ENCODE measurements at regions not wholly inside any gene's neighbourhood (a gene's known extent, or its start where the extent isn't known, plus 50 kb on each side); places are given as distances from the start of the nearest gene placed in this dataset.

- Mint-ChIP-seq H3K9me3 (no peaks in the 10 kb centered on the region), H3K27ac (no peak overlapping the region), H3K36me3 (ENCODE audit: low read depth) (no peaks in the 10 kb centered on the region), H3K27me3 (ENCODE audit: insufficient read depth, low read depth, poor library complexity) (no peaks in the 10 kb centered on the region), H3K4me1 (peaks cover 21% of the 10 kb centered on the region), H3K4me3 (no peak overlapping the region)
- H3F3A ChIP-seq (replicated peaks; ENCODE audit: low read depth) = no peaks in the 10 kb centered on the region
- peaks cover 8% of the 10 kb centered on the region for H3K4me1 ChIP-seq (ENCODE audit: insufficient read depth)
- no peak overlapping the region for H2AFZ ChIP-seq
- H3K27ac ChIP-seq (ENCODE audit: low read depth) = no peak overlapping the region
- H3K9me2 ChIP-seq (ENCODE audit: insufficient read depth) = no peaks in the 10 kb centered on the region
- H4K20me1 ChIP-seq (replicated peaks; ENCODE audit: insufficient read depth) = no peaks in the 10 kb centered on the region
- no peaks in the 10 kb centered on the region for H3K36me3 ChIP-seq (ENCODE audit: insufficient read depth)
- no peaks in the 10 kb centered on the region for H3K27me3 ChIP-seq (ENCODE audit: insufficient read depth)
- H3K4me3 ChIP-seq = no peak overlapping the region
- DNase-seq (ENCODE audit: low spot score) = no peak
- TF ChIP-seq STAT1 (IDR thresholded peaks at IDR 0.05; ENCODE audit: unreplicated experiment) (no peak), ETS1 (IDR thresholded peaks at IDR 0.05) (no peak), CREB1 (CRISPR knock-in tag; IDR thresholded peaks at IDR 0.05; ENCODE audit: low read depth) (no peak), EZH2 (IDR thresholded peaks at IDR 0.05; ENCODE audit: low read depth, unreplicated experiment) (no peak), EZH2phosphoT487 (IDR thresholded peaks at IDR 0.05; ENCODE audit: unreplicated experiment) (no peak), ZNF462 (CRISPR knock-in tag; IDR thresholded peaks at IDR 0.05) (no peak), CTCF (conservative IDR thresholded peaks at IDR 0.05; ENCODE audit: low read depth in 2 of 2) (no peak), POLR2AphosphoS5 (IDR thresholded peaks at IDR 0.05; ENCODE audit: low read depth) (no peak), ZNF331 (CRISPR knock-in tag; IDR thresholded peaks at IDR 0.05; ENCODE audit: low read depth) (no peak), ZNF114 (CRISPR knock-in tag; IDR thresholded peaks at IDR 0.05) (no peak)
- ATAC-seq = no peak
- no peak overlapping the region for H3K4me2 ChIP-seq
- H3K79me2 ChIP-seq (replicated peaks; ENCODE audit: insufficient read depth) = no peaks in the 10 kb centered on the region
Measured at GRCh38 chr13:79915114-79915811, 425.7 kb downstream of the SPRY2 start.

Measured in GM23338 (cell line).